ENCODE measurements at regions not wholly inside any gene's neighbourhood (a gene's known extent, or its start where the extent isn't known, plus 50 kb on each side); places are given as distances from the start of the nearest gene placed in this dataset.

- TF ChIP-seq EZH2 (IDR thresholded peaks at IDR 0.05; ENCODE audit: low read length) (no peak), CTCF (optimal IDR thresholded peaks at IDR 0.05 in 1 of 3, IDR thresholded peaks at IDR 0.05 in 1 of 3, conservative IDR thresholded peaks at IDR 0.05 in 1 of 3; ENCODE audit: extremely low read depth in 1 of 3, insufficient read depth in 2 of 3, low read length in 3 of 3) (no peak)
Measured at GRCh38 chr11:109857637-109858036, 235.6 kb upstream of the ZC3H12C start.
